Smooth muscle cell (in vitro differentiated cells): ENCODE measurements at regions not wholly inside any gene's neighbourhood (a gene's known extent, or its start where the extent isn't known, plus 50 kb on each side); places are given as distances from the start of the nearest gene placed in this dataset.

Experiments used
- DNase-seq: peaks from one replicate; lab custom pipeline; 2025; ENCODE audit not compliant: unreplicated experiment; lab: John Stamatoyannopoulos, UW
- H2AFZ ChIP-seq: fragments of 200-600 bp; sonication (generic); 2 replicates; pipeline ENCODE4 v1.6.0; 2016; ENCODE audit warnings: antibody characterized with exemption, low read depth, mild to moderate bottlenecking
- H3F3A ChIP-seq: fragments of 200-600 bp; sonication (generic); 2 replicates; pipeline ENCODE4 v1.6.0; 2017; ENCODE audit warnings: antibody characterized with exemption, low read depth
- H3K27ac ChIP-seq: fragments of 200-600 bp; sonication (generic); 2 replicates; pipeline ENCODE4 v1.5.1; 2016; ENCODE audit warnings: low read depth, mild to moderate bottlenecking
- H3K27me3 ChIP-seq: fragments of 200-600 bp; sonication (generic); 2 replicates; pipeline ENCODE4 v1.6.1; 2016; ENCODE audit warnings: low read depth, mild to moderate bottlenecking
- H3K36me3 ChIP-seq: fragments of 200-600 bp; sonication (generic); 2 replicates; pipeline ENCODE4 v1.5.1; 2016; ENCODE audit warnings: low read depth
- H3K4me1 ChIP-seq: fragments of 200-600 bp; sonication (generic); 2 replicates; pipeline ENCODE4 v1.5.1; 2016; ENCODE audit warnings: low read depth
- H3K4me2 ChIP-seq: fragments of 200-600 bp; sonication (generic); 2 replicates; pipeline ENCODE4 v1.6.0; 2016; ENCODE audit warnings: mild to moderate bottlenecking
- H3K4me3 ChIP-seq: fragments of 200-600 bp; sonication (generic); 2 replicates; pipeline ENCODE4 v1.5.1; 2016; ENCODE audit warnings: mild to moderate bottlenecking
- H3K79me2 ChIP-seq: fragments of 200-600 bp; sonication (generic); 2 replicates; pipeline ENCODE4 v1.6.0; 2016; ENCODE audit warnings: low read depth, mild to moderate bottlenecking
- H3K9ac ChIP-seq: fragments of 200-600 bp; sonication (generic); 2 replicates; pipeline ENCODE4 v1.6.0; 2016; ENCODE audit warnings: low read depth
- H3K9me3 ChIP-seq: fragments of 200-600 bp; sonication (generic); replicated peaks from 2 replicates; pipeline ENCODE4 v1.5.1; 2016; ENCODE audit warnings: low read depth
- H4K20me1 ChIP-seq: fragments of 200-600 bp; sonication (generic); 2 replicates; pipeline ENCODE4 v1.6.0; 2016; ENCODE audit warnings: low read depth
- CTCF ChIP-seq: fragments of 200-600 bp; sonication (generic); IDR thresholded peaks from 2 replicates; pipeline ENCODE4 v1.5.1; 2017; ENCODE audit warnings: borderline replicate concordance, mild to moderate bottlenecking, antibody characterized with exemption; ENCODE audit not compliant: insufficient read depth, poor library complexity, severe bottlenecking
- WGBS: methylation state at CpG from one replicate; pipeline ENCODE4 v1.1.7; 2016; ENCODE audit warnings: low lambda C conversion rate; 5-methylcytosine and 5-hydroxymethylcytosine counted together

DNA sequence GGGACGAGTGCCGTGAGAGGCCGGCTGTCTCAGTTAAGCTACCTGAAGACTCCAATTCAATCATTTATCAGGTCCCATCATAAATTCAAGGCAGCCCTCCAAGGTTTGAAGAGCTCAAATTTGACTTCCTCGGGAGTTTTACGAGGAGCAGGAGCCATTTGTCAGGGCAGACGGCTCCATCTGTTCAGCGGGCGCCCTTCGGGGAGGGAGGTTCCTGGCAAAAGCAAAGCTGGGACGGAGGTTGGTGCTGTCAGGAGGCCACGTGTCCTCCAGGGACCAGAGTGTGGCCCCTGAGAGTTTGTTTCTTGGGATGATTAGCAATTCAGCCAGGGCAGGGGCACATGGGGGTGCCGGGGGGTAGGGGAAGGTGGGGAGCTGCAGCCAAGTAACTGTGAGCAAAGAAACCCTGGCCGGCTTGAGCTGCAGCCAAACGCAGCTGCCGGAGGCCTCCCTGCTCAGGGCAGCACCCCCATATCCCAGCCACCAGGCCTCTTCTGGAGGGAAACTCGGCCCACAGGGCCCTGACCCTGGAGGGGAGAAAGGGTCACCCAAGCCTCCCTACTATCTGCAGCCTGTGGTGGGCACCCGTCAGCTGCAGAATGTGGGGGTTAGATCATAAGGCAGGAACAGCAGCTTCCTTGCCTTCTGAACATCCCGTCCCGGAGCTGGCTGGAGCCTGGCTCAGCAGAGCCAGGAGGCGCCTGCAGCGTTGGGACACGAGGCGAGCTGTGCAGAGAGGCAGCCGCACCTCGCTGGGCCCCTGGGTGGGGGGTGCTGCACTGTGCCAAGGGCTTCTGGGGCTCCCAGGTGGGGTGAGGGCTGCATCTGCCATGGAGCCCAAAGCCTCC, 63.6 kb upstream of the GATA5 start:
- Histone ChIP-seq H4K20me1 (no peaks in the 10 kb centered on the region), H3K4me2 (no peak overlapping the region), H3K79me2 (no peaks in the 10 kb centered on the region), H3K9ac (no peak overlapping the region), H3F3A (no peaks in the 10 kb centered on the region), H3K4me1 (no peaks in the 10 kb centered on the region), H3K9me3 (no peaks in the 10 kb centered on the region), H3K27ac (no peak overlapping the region), H3K36me3 (no peaks in the 10 kb centered on the region), H2AFZ (no peak overlapping the region), H3K27me3 (no peaks in the 10 kb centered on the region), H3K4me3 (no peak overlapping the region)
- no peak for TF ChIP-seq CTCF
- no peak for DNase-seq
- WGBS, result 71% methylated on average over 24 of the region's 25 CpGs

DNA sequence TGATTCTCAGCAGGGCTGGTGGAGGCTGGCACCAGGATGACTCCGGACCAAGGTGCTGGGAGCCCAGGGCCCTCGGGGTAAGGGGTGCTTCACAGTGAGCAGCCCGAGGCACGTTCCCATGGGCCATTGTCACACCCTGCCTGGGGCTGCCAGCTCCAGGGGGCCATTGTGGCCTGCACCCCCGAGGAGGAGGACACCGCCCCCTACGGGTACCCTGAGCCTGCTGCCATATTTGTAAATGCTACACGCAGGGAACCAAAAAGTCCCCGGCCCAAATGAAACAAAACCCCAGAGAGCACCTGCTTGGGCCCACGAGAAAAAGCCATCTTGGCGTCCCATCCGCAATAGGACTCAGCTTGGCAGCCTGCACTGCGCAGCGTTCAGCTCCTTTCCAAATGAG, 64.7 kb upstream of the GATA5 start:
- Histone ChIP-seq H3K27ac (no peak overlapping the region), H4K20me1 (no peaks in the 10 kb centered on the region), H3K9me3 (no peaks in the 10 kb centered on the region), H3K27me3 (no peaks in the 10 kb centered on the region), H3K36me3 (no peaks in the 10 kb centered on the region), H3K4me1 (no peaks in the 10 kb centered on the region), H3K4me3 (no peak overlapping the region), H2AFZ (no peak overlapping the region), H3K9ac (no peak overlapping the region), H3F3A (no peaks in the 10 kb centered on the region), H3K4me2 (no peak overlapping the region), H3K79me2 (no peaks in the 10 kb centered on the region)
- TF ChIP-seq CTCF, result no peak
- no peak for DNase-seq
- whole genome bisulfite sequencing, result 91% methylated on average over 14 of the region's 14 CpGs

- Histone ChIP-seq H3K4me1 (no peaks in the 10 kb centered on the region), H3F3A (no peaks in the 10 kb centered on the region), H3K36me3 (no peaks in the 10 kb centered on the region), H3K4me2 (no peak overlapping the region), H3K79me2 (no peaks in the 10 kb centered on the region), H3K27me3 (no peaks in the 10 kb centered on the region), H4K20me1 (no peaks in the 10 kb centered on the region), H3K9me3 (no peaks in the 10 kb centered on the region), H3K9ac (no peak overlapping the region), H3K4me3 (no peak overlapping the region), H3K27ac (no peak overlapping the region), H2AFZ (no peak overlapping the region)
- no peak for TF ChIP-seq CTCF
- 72% methylated on average over 14 of the region's 14 CpGs for WGBS
- DNase-seq, result no peak
Measured at GRCh38 chr20:62542862-62543261, 67.1 kb upstream of the GATA5 start.
